Hepatocyte (in vitro differentiated cells): ENCODE measurements at regions not wholly inside any gene's neighbourhood (a gene's known extent, or its start where the extent isn't known, plus 50 kb on each side); places are given as distances from the start of the nearest gene placed in this dataset.

Experiments used
- EZH2 ChIP-seq: fragments of 200-600 bp; sonication (generic); IDR thresholded peaks from 2 replicates; pipeline ENCODE4 v1.6.1; 2016; ENCODE audit warnings: antibody characterized with exemption, mild to moderate bottlenecking, borderline replicate concordance
- EZH2phosphoT487 ChIP-seq: fragments of 200-600 bp; sonication (generic); IDR thresholded peaks from one replicate; pipeline ENCODE4 v1.6.1; 2018; ENCODE audit warnings: antibody characterized with exemption, mild to moderate bottlenecking, low read depth, moderate library complexity; ENCODE audit not compliant: unreplicated experiment, severe bottlenecking
- TF ChIP-seq, protein P1 (sequence below): fragments of 200-600 bp; sonication (generic); IDR thresholded peaks from 2 replicates; pipeline ENCODE4 v1.5.1; 2016; ENCODE audit warnings: antibody characterized with exemption, mild to moderate bottlenecking; ENCODE audit not compliant: poor library complexity

DNA sequence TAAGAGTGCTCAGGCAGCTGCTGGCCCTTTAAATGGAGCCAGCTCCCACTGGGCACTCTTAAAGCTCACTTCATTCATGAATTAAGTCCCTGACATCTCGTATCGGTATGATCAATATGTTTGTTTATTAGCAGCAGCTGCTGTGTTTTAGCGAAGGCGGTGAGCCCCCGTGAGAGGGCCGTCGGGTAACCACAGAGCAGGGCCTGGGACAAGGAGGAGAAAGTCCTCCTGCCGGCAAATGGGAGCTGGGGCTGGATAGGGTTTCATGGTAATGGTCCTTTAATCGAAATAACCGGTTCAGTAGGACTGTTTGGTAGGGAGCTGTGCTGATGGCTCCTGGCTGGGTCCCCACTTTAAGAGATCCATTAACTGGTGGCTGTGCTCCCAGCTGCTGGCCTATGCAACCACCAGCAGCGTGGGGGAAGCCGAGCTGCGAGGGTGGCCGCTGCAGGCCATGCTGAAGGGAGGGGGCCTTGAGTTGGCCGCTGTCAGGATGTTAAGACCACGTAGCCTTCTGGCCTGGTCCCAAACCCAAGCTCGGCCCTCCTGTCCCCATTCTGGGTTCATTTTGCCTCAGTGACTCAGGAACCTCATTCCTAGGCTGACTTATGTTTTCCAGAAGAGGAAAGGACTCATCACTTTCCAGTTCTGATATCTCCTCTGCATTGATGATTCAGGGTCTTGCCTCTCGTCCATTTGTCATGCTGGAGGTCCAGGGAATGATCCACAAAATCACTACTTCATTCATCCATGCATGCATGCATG is 67.6 kb upstream of the NTRK3 start:
- TF ChIP-seq, protein P1, sequence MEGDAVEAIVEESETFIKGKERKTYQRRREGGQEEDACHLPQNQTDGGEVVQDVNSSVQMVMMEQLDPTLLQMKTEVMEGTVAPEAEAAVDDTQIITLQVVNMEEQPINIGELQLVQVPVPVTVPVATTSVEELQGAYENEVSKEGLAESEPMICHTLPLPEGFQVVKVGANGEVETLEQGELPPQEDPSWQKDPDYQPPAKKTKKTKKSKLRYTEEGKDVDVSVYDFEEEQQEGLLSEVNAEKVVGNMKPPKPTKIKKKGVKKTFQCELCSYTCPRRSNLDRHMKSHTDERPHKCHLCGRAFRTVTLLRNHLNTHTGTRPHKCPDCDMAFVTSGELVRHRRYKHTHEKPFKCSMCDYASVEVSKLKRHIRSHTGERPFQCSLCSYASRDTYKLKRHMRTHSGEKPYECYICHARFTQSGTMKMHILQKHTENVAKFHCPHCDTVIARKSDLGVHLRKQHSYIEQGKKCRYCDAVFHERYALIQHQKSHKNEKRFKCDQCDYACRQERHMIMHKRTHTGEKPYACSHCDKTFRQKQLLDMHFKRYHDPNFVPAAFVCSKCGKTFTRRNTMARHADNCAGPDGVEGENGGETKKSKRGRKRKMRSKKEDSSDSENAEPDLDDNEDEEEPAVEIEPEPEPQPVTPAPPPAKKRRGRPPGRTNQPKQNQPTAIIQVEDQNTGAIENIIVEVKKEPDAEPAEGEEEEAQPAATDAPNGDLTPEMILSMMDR = no peak
- TF ChIP-seq EZH2 = no peak
- no peak for TF ChIP-seq EZH2phosphoT487
